Medulla oblongata (tissue), 1 donor: ENCODE measurements at regions not wholly inside any gene's neighbourhood (a gene's known extent, or its start where the extent isn't known, plus 50 kb on each side); places are given as distances from the start of the nearest gene placed in this dataset.
A peak's percentile ranks its signal among the peaks of the same experiment; 100 is the strongest.

ENCODE experiments used
- DNase-seq: peaks from one replicate; pipeline ENCODE4 v3.0.0-alpha.2; 2015; ENCODE audit errors: extremely low spot score

- DNase-seq: no peak
These were observed 521.0 kb downstream of the FUT8 start for GRCh38 chr14:65933400-65934069.

GRCh38 chr14:65934070-65934435 lies 521.5 kb downstream of the FUT8 start:
- no peak for DNase-seq

DNA sequence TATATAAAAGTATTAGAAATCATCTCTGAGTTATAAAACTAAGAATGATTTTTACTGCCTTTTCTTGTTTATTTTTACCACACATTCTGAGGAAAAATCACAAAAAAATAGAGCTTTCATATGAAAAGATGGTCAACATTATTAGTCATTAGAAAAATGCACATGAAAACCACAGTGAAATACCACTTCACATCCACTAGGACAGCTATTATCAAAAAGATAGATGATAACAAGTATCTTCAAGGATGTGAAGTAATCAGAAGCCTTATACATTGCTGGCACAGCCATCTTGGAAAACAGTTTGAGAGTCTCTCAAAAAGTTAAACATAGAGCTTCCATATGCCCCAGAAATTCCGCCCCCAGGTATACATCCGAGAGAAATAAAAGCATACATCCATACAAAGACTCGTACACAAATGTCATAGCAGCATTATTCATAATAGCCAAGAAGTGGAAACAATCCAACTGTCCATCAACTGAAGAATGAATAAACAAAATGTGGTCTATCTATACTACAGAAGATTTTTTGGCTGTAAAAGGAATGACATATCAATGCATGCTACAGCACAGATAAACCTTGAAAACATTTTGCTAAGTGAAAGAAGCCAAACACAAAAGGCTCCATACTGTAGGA lies 523.9 kb downstream of the FUT8 start:
- no peak for DNase-seq

DNA sequence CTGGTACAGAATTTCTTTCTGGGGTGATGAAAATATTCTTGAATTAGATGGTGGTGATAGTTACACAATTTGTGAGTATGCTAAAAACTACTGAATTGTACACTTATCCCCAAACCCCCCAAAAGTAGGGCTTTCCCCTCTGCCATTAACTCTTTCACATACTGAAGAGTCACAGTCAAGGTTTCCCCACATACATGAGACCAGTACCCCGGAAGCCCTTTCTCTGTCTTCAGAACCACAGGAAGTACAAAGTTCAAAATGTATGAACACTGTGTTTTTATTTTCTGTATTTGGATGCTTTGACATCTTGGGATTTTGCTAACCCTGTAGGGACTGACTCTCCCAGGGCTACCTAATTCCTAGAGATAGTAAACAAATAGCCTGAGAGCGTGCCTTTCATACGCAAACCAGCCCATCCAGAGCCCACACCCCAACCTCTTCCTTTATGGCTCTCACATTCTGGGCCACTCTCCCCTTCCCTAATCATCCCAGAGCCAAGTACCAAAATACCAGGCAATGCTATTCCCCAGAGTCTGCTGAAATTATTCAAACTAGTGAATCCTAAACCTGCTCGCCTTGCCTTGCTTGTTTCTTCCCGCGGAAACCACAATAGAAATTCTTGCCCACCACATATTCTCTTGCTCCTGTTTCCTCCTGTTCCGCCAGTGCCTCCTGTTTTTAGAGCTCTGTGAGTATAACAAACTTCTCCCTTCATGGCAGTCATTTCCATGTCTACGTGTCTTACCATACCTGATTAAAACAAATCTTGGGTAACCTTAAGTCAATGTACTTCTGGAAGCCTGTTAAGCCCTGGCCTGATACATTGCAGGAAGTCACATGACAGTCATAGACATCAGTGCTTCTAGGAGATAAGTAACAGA lies 524.8 kb downstream of the FUT8 start:
- DNase-seq: no peak

DNA sequence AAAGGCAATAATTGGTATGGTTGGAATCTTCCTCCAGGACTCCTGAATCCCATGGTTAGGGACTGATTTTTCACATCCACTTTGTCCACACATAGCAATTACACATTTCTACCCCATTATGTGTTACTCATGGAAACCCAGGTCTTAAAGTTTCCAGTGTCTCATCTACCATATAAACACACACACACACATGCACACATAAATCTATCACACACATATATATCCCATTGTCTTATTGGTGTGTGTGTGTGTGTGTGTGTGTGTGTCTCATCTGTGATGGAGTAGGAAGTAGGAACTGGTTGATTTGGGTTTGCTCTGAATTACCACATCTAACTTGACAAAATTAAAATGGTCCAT lies 525.4 kb downstream of the FUT8 start:
- DNase-seq: no peak

DNA sequence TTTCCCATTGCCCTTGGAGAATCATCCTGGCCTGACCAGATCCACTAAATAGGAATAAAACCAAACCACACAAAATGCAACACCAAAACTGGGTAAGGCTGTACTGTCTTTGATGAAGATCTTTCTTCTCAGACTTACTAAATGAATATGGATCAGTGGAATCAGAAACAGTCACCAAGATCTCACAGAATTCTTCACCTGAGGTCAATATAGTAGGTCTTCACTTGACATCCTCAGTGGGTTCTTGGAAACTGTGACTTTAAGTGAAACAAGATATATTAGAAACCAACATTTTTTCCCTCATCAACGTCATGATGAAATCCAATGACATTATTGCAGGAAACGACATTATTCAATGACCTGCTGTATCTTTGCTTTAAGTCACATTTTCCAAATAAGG lies 526.2 kb downstream of the FUT8 start:
- DNase-seq: no peak

DNA sequence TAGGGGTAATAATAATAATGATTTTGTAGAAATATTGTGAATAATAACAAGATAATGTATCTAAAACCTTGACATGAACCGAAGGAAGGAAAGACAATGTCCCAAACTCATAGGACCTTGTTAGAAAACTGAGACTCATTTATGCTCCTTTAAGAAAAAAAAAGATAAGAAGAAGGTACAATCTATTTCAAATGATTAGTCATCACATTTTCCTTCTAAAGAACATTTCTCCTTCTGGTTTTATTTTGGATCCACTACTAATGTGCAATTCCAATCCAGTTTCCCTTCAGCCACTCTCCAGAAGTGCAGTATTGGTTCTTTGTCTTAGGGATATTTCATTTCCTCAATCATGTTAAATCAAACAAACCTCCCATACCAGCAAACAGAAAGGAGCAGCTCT lies 526.7 kb downstream of the FUT8 start:
- DNase-seq: no peak

GRCh38 chr14:65940056-65940735 lies 527.7 kb downstream of the FUT8 start:
- no peak for DNase-seq

- DNase-seq: no peak
These were observed 528.6 kb downstream of the FUT8 start for GRCh38 chr14:65941091-65941490.

- DNase-seq: no peak
These were observed 530.6 kb downstream of the FUT8 start for GRCh38 chr14:65943150-65943549.

DNA sequence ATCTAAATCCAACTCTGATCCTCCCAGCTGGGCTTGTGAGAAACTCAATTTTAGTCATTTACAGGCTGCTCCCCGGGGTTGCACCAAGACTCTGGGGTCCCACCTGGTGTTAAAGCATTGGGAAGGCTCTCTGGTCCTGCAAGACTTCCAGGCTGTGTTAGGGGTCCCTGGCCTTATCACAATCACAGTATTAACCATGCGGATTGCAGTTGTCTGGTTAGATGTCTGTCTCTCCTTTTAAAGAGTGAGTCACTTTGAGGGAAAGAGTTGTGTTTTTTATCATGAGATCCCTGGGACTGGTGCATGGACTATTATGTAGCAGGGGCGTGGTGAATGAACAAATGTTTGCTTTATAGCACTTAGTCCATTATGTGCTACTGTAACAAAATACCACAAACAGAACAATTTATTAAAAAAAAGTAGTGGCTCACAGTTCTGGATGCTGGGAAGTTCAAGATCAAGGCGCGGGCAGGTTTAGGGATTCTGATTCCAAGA lies 531.4 kb downstream of the FUT8 start:
- no peak for DNase-seq

DNA sequence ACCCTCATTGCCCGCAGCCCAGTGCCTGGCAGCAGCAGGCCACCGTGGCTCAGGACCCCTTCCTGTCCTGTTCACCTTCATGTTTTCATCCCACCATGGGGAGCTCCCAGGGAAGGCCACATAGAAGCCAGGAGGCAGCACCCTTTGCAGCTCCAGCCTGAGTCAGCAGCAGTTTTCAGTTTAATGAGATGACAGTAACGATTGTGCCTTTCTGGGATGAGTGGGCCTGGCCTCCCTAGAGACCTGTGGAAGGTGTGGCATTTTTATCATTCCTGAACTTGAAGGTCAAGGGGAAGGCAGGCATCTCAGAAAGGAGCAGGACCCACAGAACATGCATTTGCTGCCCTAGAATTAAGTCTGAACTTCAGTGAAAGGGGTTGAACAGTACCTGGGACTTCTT lies 532.8 kb downstream of the FUT8 start:
- no peak for DNase-seq

- no peak for DNase-seq
These were observed 534.0 kb downstream of the FUT8 start for GRCh38 chr14:65946494-65946893.

DNA sequence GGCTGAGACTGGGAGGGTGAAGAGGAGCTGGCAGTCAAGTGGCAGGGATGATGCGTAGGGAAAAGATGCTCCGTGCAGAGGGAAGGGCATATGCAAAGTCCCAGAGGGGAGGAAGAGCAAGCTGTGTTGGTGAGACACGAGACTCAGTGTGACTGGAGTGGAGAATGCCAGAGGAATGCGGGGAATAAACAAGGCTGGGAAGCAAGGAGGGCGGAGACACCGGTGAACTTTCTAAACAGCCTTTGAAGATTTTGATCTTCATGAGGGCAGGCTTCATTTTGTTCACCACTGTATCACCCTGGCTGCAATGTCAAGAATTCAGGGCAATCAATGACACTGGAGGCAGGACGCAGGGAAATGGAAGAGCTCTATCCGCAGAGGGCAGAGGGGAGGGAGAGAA lies 535.8 kb downstream of the FUT8 start:
- no peak for DNase-seq

DNA sequence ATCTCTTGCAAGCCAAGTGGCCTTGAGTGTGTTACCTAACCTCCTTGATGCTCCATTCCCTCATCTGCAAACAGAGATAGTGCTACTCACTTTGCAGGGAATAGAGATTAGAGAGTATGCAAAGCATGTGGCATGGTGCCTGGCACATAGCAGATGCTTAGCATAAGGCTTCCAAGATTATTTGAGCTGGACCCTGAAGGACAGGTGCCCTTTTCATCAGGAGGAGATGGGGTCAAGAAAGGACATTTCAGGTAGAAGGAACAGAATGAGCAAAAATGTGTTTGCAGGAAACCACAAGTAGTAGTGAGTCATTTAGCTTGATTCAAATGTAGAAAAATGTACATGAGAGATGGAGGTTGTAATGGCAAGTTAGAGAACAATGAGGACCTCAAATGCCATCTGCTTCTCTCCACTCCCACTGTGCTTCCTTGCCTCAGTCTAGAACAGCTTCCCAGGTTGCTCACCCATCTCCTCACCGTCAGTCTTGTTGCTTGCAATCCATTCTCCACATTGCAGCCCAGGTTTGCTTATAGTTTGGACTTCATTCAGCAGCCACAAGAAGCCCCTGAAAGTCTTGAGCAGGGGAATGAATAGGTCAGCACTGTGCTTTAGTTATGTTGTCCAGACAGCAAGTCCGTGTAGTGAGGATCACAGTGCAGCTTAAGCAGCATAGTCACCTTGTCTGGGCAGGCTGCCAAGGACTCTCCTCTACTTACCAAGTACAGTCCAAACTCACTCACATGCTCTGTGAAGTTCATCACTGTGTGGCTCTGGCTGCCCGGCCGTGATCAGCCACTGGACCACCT lies 536.3 kb upstream of the CCDC196 start:
- no peak for DNase-seq

DNA sequence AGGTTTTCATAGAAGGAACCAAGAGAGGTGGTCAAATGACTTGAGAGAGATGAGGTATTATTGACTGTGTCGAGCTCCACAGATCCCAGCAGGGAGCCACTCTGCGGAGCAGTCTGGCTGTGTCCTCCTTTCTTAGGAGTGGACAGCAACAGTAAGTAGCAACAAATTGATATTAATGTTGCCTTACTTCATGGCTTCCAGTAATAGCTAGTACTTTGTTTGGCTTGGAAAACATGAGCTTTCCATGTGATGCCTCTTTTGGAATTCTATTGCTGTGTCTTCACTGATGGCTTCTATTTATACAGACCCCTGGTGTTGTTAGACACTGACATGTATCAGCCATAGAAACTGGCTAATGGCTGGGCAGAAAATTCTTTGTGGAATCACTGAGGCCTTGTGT lies 531.2 kb upstream of the CCDC196 start:
- no peak for DNase-seq

DNA sequence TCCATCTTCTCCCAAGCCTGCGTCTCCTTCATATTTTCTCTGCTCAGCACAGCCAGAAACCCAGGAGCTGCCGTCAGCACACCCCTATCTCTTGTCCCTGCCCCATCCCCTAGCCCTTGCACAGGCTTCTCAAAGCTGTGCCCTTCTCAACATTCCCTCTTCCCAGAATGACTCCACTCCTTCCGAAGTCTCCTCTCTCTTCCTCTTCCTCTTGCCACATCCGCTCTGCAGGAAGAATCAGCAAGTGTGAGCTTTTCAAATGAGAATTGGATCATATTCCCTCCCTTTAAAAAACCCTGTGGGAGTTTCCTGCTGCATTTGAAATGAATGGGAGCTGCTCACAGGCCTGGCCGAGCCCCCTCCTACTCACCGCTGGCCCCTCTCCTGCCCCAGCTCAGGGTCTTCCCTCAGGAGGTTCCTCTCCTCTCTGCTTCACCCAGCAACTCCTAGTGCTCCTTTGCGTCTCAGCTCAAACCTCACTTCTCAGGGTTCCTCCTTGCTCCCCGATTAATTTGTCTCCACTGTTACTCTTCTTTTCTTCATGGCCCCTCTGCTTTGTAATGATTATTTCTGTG lies 528.5 kb upstream of the CCDC196 start:
- DNase-seq: no peak

- peak; percentile 64 for DNase-seq
These were observed 527.3 kb upstream of the CCDC196 start for GRCh38 chr14:65958664-65959562.

DNA sequence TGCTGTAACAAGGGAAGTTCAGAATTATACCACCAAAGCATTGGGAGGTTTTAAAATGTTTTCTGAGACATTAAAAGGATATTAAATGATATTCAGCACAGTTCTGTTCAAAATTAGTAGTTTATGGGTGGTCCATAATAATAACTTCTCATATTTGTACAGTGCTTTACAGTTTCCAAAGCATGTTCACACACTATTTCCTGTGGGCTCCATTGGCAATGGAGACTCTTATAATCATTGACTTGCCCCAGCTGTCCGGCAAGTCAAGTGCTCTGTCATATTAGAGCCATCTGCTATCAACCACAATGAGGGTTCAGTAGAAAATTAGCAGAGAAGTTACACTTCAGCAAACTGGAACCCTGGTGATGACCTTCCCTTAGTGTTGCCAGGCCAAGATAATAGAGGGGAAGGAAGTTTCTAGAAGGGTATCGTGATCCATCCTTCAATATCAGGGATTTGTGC lies 526.6 kb upstream of the CCDC196 start:
- DNase-seq: no peak

DNA sequence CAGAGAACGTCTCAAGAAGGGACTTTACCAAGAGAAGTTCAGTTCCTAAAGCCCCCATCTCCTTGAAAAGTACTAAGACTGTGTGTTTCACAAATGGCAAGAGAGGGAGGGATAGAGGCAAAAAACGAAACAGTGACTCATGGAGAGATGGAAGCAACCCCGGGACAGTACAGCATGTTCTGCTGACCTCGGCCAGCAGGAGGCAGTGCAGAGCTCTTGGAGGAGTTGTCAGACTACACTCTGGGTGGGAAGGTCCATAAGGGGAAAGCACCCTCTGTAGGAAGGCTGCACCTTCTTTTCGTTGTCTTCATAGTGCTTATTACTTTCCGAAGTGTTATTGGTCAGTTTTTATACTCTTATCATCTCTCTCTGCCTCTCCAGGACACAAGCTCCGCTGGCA lies 525.2 kb upstream of the CCDC196 start:
- DNase-seq: peak; percentile 57
